Fibroblast of skin of right quadriceps (primary cell): ENCODE measurements at regions not wholly inside any gene's neighbourhood (a gene's known extent, or its start where the extent isn't known, plus 50 kb on each side); places are given as distances from the start of the nearest gene placed in this dataset.
"Not testable (repeated sequence)": the region's sequence is repeated elsewhere in the genome, so short reads cannot be mapped to it uniquely, and the experiment has no call there.

Source experiments
- DNase-seq: peaks from one replicate; pipeline ENCODE4 v3.0.0-alpha.2; 2013

- not testable (repeated sequence) for DNase-seq
Measured at GRCh38 chr17:20633268-20634059, 53.9 kb downstream of the CDRT15L2 start.

- not testable (repeated sequence) for DNase-seq
Measured at GRCh38 chr17:20640147-20640546, 60.6 kb downstream of the CDRT15L2 start.

GRCh38 chr17:20646661-20647272 is 67.2 kb downstream of the CDRT15L2 start:
- DNase-seq, result not testable (repeated sequence)

- not testable (repeated sequence) for DNase-seq
Measured at GRCh38 chr17:20649097-20649767, 69.7 kb downstream of the CDRT15L2 start.

GRCh38 chr17:20651022-20651421 is 71.5 kb downstream of the CDRT15L2 start:
- not testable (repeated sequence) for DNase-seq

GRCh38 chr17:20651736-20652135 is 72.2 kb downstream of the CDRT15L2 start:
- not testable (repeated sequence) for DNase-seq

- DNase-seq, result not testable (repeated sequence)
Measured at GRCh38 chr17:20653391-20653790, 73.9 kb downstream of the CDRT15L2 start.

- not testable (repeated sequence) for DNase-seq
Measured at GRCh38 chr17:20654114-20654513, 74.6 kb downstream of the CDRT15L2 start.

- DNase-seq, result not testable (repeated sequence)
Measured at GRCh38 chr17:20654575-20654974, 75.1 kb downstream of the CDRT15L2 start.

- peak; percentile 2 for DNase-seq
Measured at GRCh38 chr17:20665103-20665955, 85.8 kb downstream of the CDRT15L2 start.

- DNase-seq, result not testable (repeated sequence)
Measured at GRCh38 chr17:20666689-20667088, 87.2 kb downstream of the CDRT15L2 start.

- not testable (repeated sequence) for DNase-seq
Measured at GRCh38 chr17:20667712-20668111, 88.2 kb downstream of the CDRT15L2 start.

GRCh38 chr17:20668316-20668715 is 88.8 kb downstream of the CDRT15L2 start:
- not testable (repeated sequence) for DNase-seq

- DNase-seq, result not testable (repeated sequence)
Measured at GRCh38 chr17:20668868-20669267, 89.3 kb downstream of the CDRT15L2 start.

GRCh38 chr17:20670506-20670905 is 91.0 kb downstream of the CDRT15L2 start:
- DNase-seq, result not testable (repeated sequence)

- not testable (repeated sequence) for DNase-seq
Measured at GRCh38 chr17:20674374-20674773, 94.8 kb downstream of the CDRT15L2 start.

GRCh38 chr17:20675707-20676106 is 96.2 kb downstream of the CDRT15L2 start:
- not testable (repeated sequence) for DNase-seq

- not testable (repeated sequence) for DNase-seq
Measured at GRCh38 chr17:20676656-20677055, 97.1 kb downstream of the CDRT15L2 start.

- not testable (repeated sequence) for DNase-seq
Measured at GRCh38 chr17:20677469-20677868, 97.9 kb downstream of the CDRT15L2 start.

- not testable (repeated sequence) for DNase-seq
Measured at GRCh38 chr17:20678424-20678823, 98.9 kb downstream of the CDRT15L2 start.

GRCh38 chr17:20681746-20682722 is 102.5 kb downstream of the CDRT15L2 start:
- not testable (repeated sequence) for DNase-seq
